ENCODE measurements at regions not wholly inside any gene's neighbourhood (a gene's known extent, or its start where the extent isn't known, plus 50 kb on each side); places are given as distances from the start of the nearest gene placed in this dataset.

- Histone ChIP-seq H3K4me2 (ENCODE audit: low read length) (no peak overlapping the region), H3K79me2 (ENCODE audit: control insufficient read depth, low read length) (no peaks in the 10 kb centered on the region), H3F3A (ENCODE audit: control insufficient read depth, insufficient read depth) (no peaks in the 10 kb centered on the region), H3K27me3 (ENCODE audit: control insufficient read depth, low read length) (no peaks in the 10 kb centered on the region), H3K36me3 (ENCODE audit: control insufficient read depth, low read length) (no peaks in the 10 kb centered on the region), H3K4me1 (ENCODE audit: control insufficient read depth, low read length) (no peaks in the 10 kb centered on the region), H3K4me3 (ENCODE audit: low read length) (no peak overlapping the region), H3K9me2 (replicated peaks; ENCODE audit: control insufficient read depth, low read length) (no peaks in the 10 kb centered on the region), H3K9me3 (ENCODE audit: control insufficient read depth, insufficient read depth, low read length) (no peaks in the 10 kb centered on the region), H4K20me1 (ENCODE audit: control insufficient read depth, insufficient read depth, low read depth, low read length) (no peaks in the 10 kb centered on the region), H3K27ac (ENCODE audit: low read depth, low read length) (no peak overlapping the region)
- TF ChIP-seq EZH2phosphoT487 (IDR thresholded peaks at IDR 0.05; ENCODE audit: borderline replicate concordance, low read length) (no peak), CTCF (IDR thresholded peaks at IDR 0.05; ENCODE audit: low read depth, low read length, poor library complexity, severe bottlenecking) (no peak)
Measured at GRCh38 chr20:48525400-48525799, 302.4 kb downstream of the PREX1 start.

GRCh38 chr20:48524582-48524981, 303.2 kb downstream of the PREX1 start:
- no peaks in the 10 kb centered on the region for H3K4me1 ChIP-seq (ENCODE audit: control insufficient read depth, low read length)
- no peak overlapping the region for H3K4me2 ChIP-seq (ENCODE audit: low read length)
- H3K9me2 ChIP-seq (replicated peaks; ENCODE audit: control insufficient read depth, low read length): no peaks in the 10 kb centered on the region
- no peaks in the 10 kb centered on the region for H4K20me1 ChIP-seq (ENCODE audit: control insufficient read depth, insufficient read depth, low read depth, low read length)
- H3K4me3 ChIP-seq (ENCODE audit: low read length): no peak overlapping the region
- TF ChIP-seq EZH2phosphoT487 (IDR thresholded peaks at IDR 0.05; ENCODE audit: borderline replicate concordance, low read length): no peak
- no peak for TF ChIP-seq CTCF (IDR thresholded peaks at IDR 0.05; ENCODE audit: low read depth, low read length, poor library complexity, severe bottlenecking)
- no peaks in the 10 kb centered on the region for H3K79me2 ChIP-seq (ENCODE audit: control insufficient read depth, low read length)
- no peaks in the 10 kb centered on the region for H3K9me3 ChIP-seq (ENCODE audit: control insufficient read depth, insufficient read depth, low read length)
- H3F3A ChIP-seq (ENCODE audit: control insufficient read depth, insufficient read depth): no peaks in the 10 kb centered on the region
- H3K27ac ChIP-seq (ENCODE audit: low read depth, low read length): no peak overlapping the region
- H3K36me3 ChIP-seq (ENCODE audit: control insufficient read depth, low read length): no peaks in the 10 kb centered on the region
- no peaks in the 10 kb centered on the region for H3K27me3 ChIP-seq (ENCODE audit: control insufficient read depth, low read length)

- Histone ChIP-seq H3K4me1 (ENCODE audit: control insufficient read depth, low read length) (no peaks in the 10 kb centered on the region), H3K4me2 (ENCODE audit: low read length) (no peak overlapping the region), H3K9me3 (ENCODE audit: control insufficient read depth, insufficient read depth, low read length) (no peaks in the 10 kb centered on the region), H4K20me1 (ENCODE audit: control insufficient read depth, insufficient read depth, low read depth, low read length) (no peaks in the 10 kb centered on the region), H3F3A (ENCODE audit: control insufficient read depth, insufficient read depth) (no peaks in the 10 kb centered on the region), H3K9me2 (replicated peaks; ENCODE audit: control insufficient read depth, low read length) (no peaks in the 10 kb centered on the region), H3K4me3 (ENCODE audit: low read length) (no peak overlapping the region), H3K27ac (ENCODE audit: low read depth, low read length) (no peak overlapping the region), H3K27me3 (ENCODE audit: control insufficient read depth, low read length) (no peaks in the 10 kb centered on the region), H3K36me3 (ENCODE audit: control insufficient read depth, low read length) (no peaks in the 10 kb centered on the region), H3K79me2 (ENCODE audit: control insufficient read depth, low read length) (no peaks in the 10 kb centered on the region)
- TF ChIP-seq EZH2phosphoT487 (IDR thresholded peaks at IDR 0.05; ENCODE audit: borderline replicate concordance, low read length) (no peak), CTCF (IDR thresholded peaks at IDR 0.05; ENCODE audit: low read depth, low read length, poor library complexity, severe bottlenecking) (no peak)
Measured at GRCh38 chr20:48523191-48523995, 304.4 kb downstream of the PREX1 start.
